ENCODE measurements at regions not wholly inside any gene's neighbourhood (a gene's known extent, or its start where the extent isn't known, plus 50 kb on each side); places are given as distances from the start of the nearest gene placed in this dataset.
"Not testable (repeated sequence)": the region's sequence is repeated elsewhere in the genome, so short reads cannot be mapped to it uniquely, and the experiment has no call there.

GRCh38 chr3:193819117-193820010 is 226.4 kb downstream of the OPA1 start:
- Mint-ChIP-seq H3K4me3 (ENCODE audit: low read depth) (no peak overlapping the region), H3K9me3 (ENCODE audit: low read depth) (no peaks in the 10 kb centered on the region), H3K36me3 (ENCODE audit: insufficient read depth) (no peaks in the 10 kb centered on the region), H3K27ac (no peak overlapping the region), H3K4me1 (ENCODE audit: low read depth) (peaks cover 18% of the 10 kb centered on the region), H3K27me3 (no peaks in the 10 kb centered on the region)
- DNase-seq (ENCODE audit: low spot score, unreplicated experiment): no peak
- TF ChIP-seq CTCF (IDR thresholded peaks at IDR 0.05; ENCODE audit: unreplicated experiment): no peak

GRCh38 chr3:193821151-193821668 is 228.2 kb downstream of the OPA1 start:
- no peak for DNase-seq (ENCODE audit: low spot score, unreplicated experiment)
- Mint-ChIP-seq H3K4me1 (ENCODE audit: low read depth) (peaks cover 20% of the 10 kb centered on the region), H3K27ac (no peak overlapping the region)

GRCh38 chr3:193822492-193823212 is 229.6 kb downstream of the OPA1 start:
- H3K27ac Mint-ChIP-seq: no peak overlapping the region
- H3K36me3 Mint-ChIP-seq (ENCODE audit: insufficient read depth): no peaks in the 10 kb centered on the region
- H3K4me1 Mint-ChIP-seq (ENCODE audit: low read depth): peaks cover 20% of the 10 kb centered on the region
- TF ChIP-seq CTCF (IDR thresholded peaks at IDR 0.05; ENCODE audit: unreplicated experiment): no peak
- H3K9me3 Mint-ChIP-seq (ENCODE audit: low read depth): no peaks in the 10 kb centered on the region
- DNase-seq (ENCODE audit: low spot score, unreplicated experiment): no peak
- no peak overlapping the region for H3K4me3 Mint-ChIP-seq (ENCODE audit: low read depth)
- H3K27me3 Mint-ChIP-seq: no peaks in the 10 kb centered on the region

More at GRCh38 chr3:193821151-193821668, 228.2 kb downstream of the OPA1 start:
- Mint-ChIP-seq H3K9me3 (ENCODE audit: low read depth) (no peaks in the 10 kb centered on the region), H3K27me3 (no peaks in the 10 kb centered on the region), H3K4me3 (ENCODE audit: low read depth) (no peak overlapping the region), H3K36me3 (ENCODE audit: insufficient read depth) (no peaks in the 10 kb centered on the region)
- TF ChIP-seq CTCF (IDR thresholded peaks at IDR 0.05; ENCODE audit: unreplicated experiment): no peak

GRCh38 chr3:193823213-193823605 is 230.2 kb downstream of the OPA1 start:
- not testable (repeated sequence) for H3K36me3 Mint-ChIP-seq (ENCODE audit: insufficient read depth); H3K9me3 Mint-ChIP-seq (ENCODE audit: low read depth); DNase-seq (ENCODE audit: low spot score, unreplicated experiment); H3K4me3 Mint-ChIP-seq (ENCODE audit: low read depth); H3K27me3 Mint-ChIP-seq
- H3K27ac Mint-ChIP-seq: peak overlapping the region; percentile 16
- peaks cover 24% of the 10 kb centered on the region for H3K4me1 Mint-ChIP-seq (ENCODE audit: low read depth)

- TF ChIP-seq CTCF (IDR thresholded peaks at IDR 0.05; ENCODE audit: unreplicated experiment): no peak
- H3K27me3 Mint-ChIP-seq: no peaks in the 10 kb centered on the region
- H3K36me3 Mint-ChIP-seq (ENCODE audit: insufficient read depth): no peaks in the 10 kb centered on the region
- H3K9me3 Mint-ChIP-seq (ENCODE audit: low read depth): no peaks in the 10 kb centered on the region
- H3K27ac Mint-ChIP-seq: no peak overlapping the region
- DNase-seq (ENCODE audit: low spot score, unreplicated experiment): no peak
- no peak overlapping the region for H3K4me3 Mint-ChIP-seq (ENCODE audit: low read depth)
- H3K4me1 Mint-ChIP-seq (ENCODE audit: low read depth): peaks cover 33% of the 10 kb centered on the region
Observed at GRCh38 chr3:193824365-193824764, 231.4 kb downstream of the OPA1 start.
